Lower leg skin (tissue), 3 donors: ENCODE measurements at regions not wholly inside any gene's neighbourhood (a gene's known extent, or its start where the extent isn't known, plus 50 kb on each side); places are given as distances from the start of the nearest gene placed in this dataset.

Experiments
- POLR2A ChIP-seq, 2 donors: fragments of 450-650 bp; IDR thresholded peaks; one replicate each; pipeline ENCODE4 v1.6.1; 2016 to 2017; ENCODE audit warnings: antibody characterized with exemption in 2 of 2, mild to moderate bottlenecking in 1 of 2, moderate library complexity in 1 of 2
- TF ChIP-seq, protein P1 (sequence below), 3 donors: fragments of 450-650 bp; IDR thresholded peaks; one replicate each; pipeline ENCODE4 v1.5.1; 2016; ENCODE audit warnings: antibody characterized with exemption in 3 of 3, mild to moderate bottlenecking in 3 of 3, moderate library complexity in 2 of 3

- TF ChIP-seq, protein P1, sequence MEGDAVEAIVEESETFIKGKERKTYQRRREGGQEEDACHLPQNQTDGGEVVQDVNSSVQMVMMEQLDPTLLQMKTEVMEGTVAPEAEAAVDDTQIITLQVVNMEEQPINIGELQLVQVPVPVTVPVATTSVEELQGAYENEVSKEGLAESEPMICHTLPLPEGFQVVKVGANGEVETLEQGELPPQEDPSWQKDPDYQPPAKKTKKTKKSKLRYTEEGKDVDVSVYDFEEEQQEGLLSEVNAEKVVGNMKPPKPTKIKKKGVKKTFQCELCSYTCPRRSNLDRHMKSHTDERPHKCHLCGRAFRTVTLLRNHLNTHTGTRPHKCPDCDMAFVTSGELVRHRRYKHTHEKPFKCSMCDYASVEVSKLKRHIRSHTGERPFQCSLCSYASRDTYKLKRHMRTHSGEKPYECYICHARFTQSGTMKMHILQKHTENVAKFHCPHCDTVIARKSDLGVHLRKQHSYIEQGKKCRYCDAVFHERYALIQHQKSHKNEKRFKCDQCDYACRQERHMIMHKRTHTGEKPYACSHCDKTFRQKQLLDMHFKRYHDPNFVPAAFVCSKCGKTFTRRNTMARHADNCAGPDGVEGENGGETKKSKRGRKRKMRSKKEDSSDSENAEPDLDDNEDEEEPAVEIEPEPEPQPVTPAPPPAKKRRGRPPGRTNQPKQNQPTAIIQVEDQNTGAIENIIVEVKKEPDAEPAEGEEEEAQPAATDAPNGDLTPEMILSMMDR (IDR thresholded peaks at IDR 0.05), result no peak
- TF ChIP-seq POLR2A (IDR thresholded peaks at IDR 0.05), result no peak
These were observed 646.6 kb upstream of the PTBP2 start for GRCh38 chr1:96074876-96075577.
